HFFc6 (cell line): ENCODE measurements at regions not wholly inside any gene's neighbourhood (a gene's known extent, or its start where the extent isn't known, plus 50 kb on each side); places are given as distances from the start of the nearest gene placed in this dataset.

Source experiments
- DNase-seq: peaks from one replicate; pipeline ENCODE4 v3.0.0-alpha.2; 2018
- H3K27ac Mint-ChIP-seq: 2 replicates; pipeline ENCODE4 v1.8.0; 2020; ENCODE audit warnings: mild to moderate bottlenecking, mixed read lengths
- H3K27me3 Mint-ChIP-seq: 2 replicates; pipeline ENCODE4 v1.8.0; 2021; ENCODE audit warnings: mild to moderate bottlenecking, moderate library complexity, mixed read lengths; ENCODE audit not compliant: insufficient read depth
- H3K36me3 Mint-ChIP-seq: 2 replicates; pipeline ENCODE4 v1.8.0; 2021; ENCODE audit warnings: low read depth, mixed read lengths
- H3K4me1 Mint-ChIP-seq: 2 replicates; pipeline ENCODE4 v1.8.0; 2020; ENCODE audit warnings: low read depth, mixed read lengths
- H3K4me3 Mint-ChIP-seq: 2 replicates; pipeline ENCODE4 v1.8.0; 2020; ENCODE audit warnings: mild to moderate bottlenecking, moderate library complexity, mixed read lengths
- H3K9me3 Mint-ChIP-seq: 2 replicates; pipeline ENCODE4 v1.8.0; 2020; ENCODE audit warnings: mild to moderate bottlenecking, mixed read lengths
- CTCF ChIP-seq: fragments of 200-600 bp; sonication (generic); IDR thresholded peaks from 2 replicates; pipeline ENCODE4 v1.5.0; 2021; ENCODE audit warnings: antibody characterized with exemption, mild to moderate bottlenecking

- no peak for DNase-seq
These were observed 451.3 kb downstream of the METTL15 start for GRCh38 chr11:28559492-28559891.

GRCh38 chr11:28547321-28547741 lies 439.1 kb downstream of the METTL15 start:
- Mint-ChIP-seq H3K4me3 (no peak overlapping the region), H3K27ac (no peak overlapping the region), H3K36me3 (no peaks in the 10 kb centered on the region), H3K9me3 (no peaks in the 10 kb centered on the region), H3K4me1 (peaks cover 27% of the 10 kb centered on the region; the same call in 1 of the 2 replicates), H3K27me3 (peaks cover 3% of the 10 kb centered on the region; the same call in 1 of the 2 replicates)
- no peak for DNase-seq
- no peak for TF ChIP-seq CTCF

More at GRCh38 chr11:28559492-28559891, 451.3 kb downstream of the METTL15 start:
- Mint-ChIP-seq H3K36me3 (no peaks in the 10 kb centered on the region), H3K4me3 (peak overlapping the region; percentile 58; the same call in 1 of the 2 replicates), H3K27me3 (no peaks in the 10 kb centered on the region), H3K27ac (peak overlapping the region; percentile 7; the same call in 1 of the 2 replicates), H3K4me1 (peaks cover 21% of the 10 kb centered on the region), H3K9me3 (no peaks in the 10 kb centered on the region)
- TF ChIP-seq CTCF = no peak

GRCh38 chr11:28545536-28545935 lies 437.3 kb downstream of the METTL15 start:
- DNase-seq = no peak
- Mint-ChIP-seq H3K36me3 (no peaks in the 10 kb centered on the region), H3K27me3 (peaks cover 3% of the 10 kb centered on the region; the same call in 1 of the 2 replicates), H3K4me3 (no peak overlapping the region), H3K9me3 (no peaks in the 10 kb centered on the region), H3K27ac (no peak overlapping the region), H3K4me1 (peaks cover 18% of the 10 kb centered on the region)
- no peak for TF ChIP-seq CTCF

GRCh38 chr11:28542561-28542960 lies 434.4 kb downstream of the METTL15 start:
- Mint-ChIP-seq H3K27ac (no peak overlapping the region), H3K4me1 (peaks cover 36% of the 10 kb centered on the region)
- no peak for DNase-seq

GRCh38 chr11:28539239-28540030 lies 431.2 kb downstream of the METTL15 start:
- peaks cover 3% of the 10 kb centered on the region; the same call in 1 of the 2 replicates for H3K27me3 Mint-ChIP-seq
- H3K36me3 Mint-ChIP-seq = peaks cover 6% of the 10 kb centered on the region; the same call in 1 of the 2 replicates
- H3K27ac Mint-ChIP-seq = no peak overlapping the region
- H3K9me3 Mint-ChIP-seq = no peaks in the 10 kb centered on the region
- no peak for TF ChIP-seq CTCF
- H3K4me1 Mint-ChIP-seq = peaks cover 40% of the 10 kb centered on the region
- DNase-seq = no peak
- H3K4me3 Mint-ChIP-seq = no peak overlapping the region

More at GRCh38 chr11:28542561-28542960, 434.4 kb downstream of the METTL15 start:
- Mint-ChIP-seq H3K27me3 (peaks cover 3% of the 10 kb centered on the region; the same call in 1 of the 2 replicates), H3K4me3 (no peak overlapping the region), H3K9me3 (no peaks in the 10 kb centered on the region), H3K36me3 (no peaks in the 10 kb centered on the region)
- TF ChIP-seq CTCF = no peak
